H9 (cell line): ENCODE measurements at regions not wholly inside any gene's neighbourhood (a gene's known extent, or its start where the extent isn't known, plus 50 kb on each side); places are given as distances from the start of the nearest gene placed in this dataset.

Source experiments
- DNase-seq: peaks from one replicate; pipeline ENCODE4 v3.0.0-alpha.2; 2017
- H2AFZ ChIP-seq: one replicate; pipeline ENCODE4 v1.6.1; 2013; ENCODE audit warnings: mild to moderate bottlenecking, low read length, control low read depth, moderate library complexity
- H2AK5ac ChIP-seq: 2 replicates; pipeline ENCODE4 v1.6.1; 2013; ENCODE audit warnings: low read length, control low read depth, mixed read lengths; ENCODE audit not compliant: insufficient read length
- H2BK120ac ChIP-seq: one replicate; pipeline ENCODE4 v1.6.1; 2013; ENCODE audit warnings: low read depth, mild to moderate bottlenecking, low read length, control low read depth, inconsistent platforms; ENCODE audit not compliant: poor library complexity, severe bottlenecking
- H2BK12ac ChIP-seq: 2 replicates; pipeline ENCODE4 v1.6.1; 2013; ENCODE audit warnings: low read length, control low read depth, mixed read lengths, low read depth; ENCODE audit not compliant: insufficient read length
- H2BK15ac ChIP-seq: 2 replicates; pipeline ENCODE4 v1.6.1; 2013; ENCODE audit warnings: low read depth, low read length, control low read depth
- H2BK20ac ChIP-seq: one replicate; pipeline ENCODE4 v1.6.1; 2013; ENCODE audit warnings: low read depth, mild to moderate bottlenecking, low read length, control low read depth, inconsistent platforms; ENCODE audit not compliant: poor library complexity, severe bottlenecking
- H2BK5ac ChIP-seq: 2 replicates; pipeline ENCODE4 v1.6.1; 2013; ENCODE audit warnings: low read length, control low read depth, mixed read lengths; ENCODE audit not compliant: insufficient read length
- H3K14ac ChIP-seq: 2 replicates; pipeline ENCODE4 v1.6.1; 2013; ENCODE audit warnings: low read length, control low read depth; ENCODE audit not compliant: insufficient read depth
- H3K18ac ChIP-seq: 2 replicates; pipeline ENCODE4 v1.6.1; 2013; ENCODE audit warnings: low read depth, mild to moderate bottlenecking, mixed read lengths, low read length, control low read depth; ENCODE audit not compliant: insufficient read length
- H3K23ac ChIP-seq: 2 replicates; pipeline ENCODE4 v1.6.1; 2013; ENCODE audit warnings: low read length, control low read depth, mixed read lengths, low read depth; ENCODE audit not compliant: insufficient read length
- H3K23me2 ChIP-seq: 2 replicates; pipeline ENCODE4 v1.6.1; 2013; ENCODE audit warnings: low read depth, mild to moderate bottlenecking, mixed read lengths, low read length, control low read depth; ENCODE audit not compliant: insufficient read length, poor library complexity, severe bottlenecking
- H3K27ac ChIP-seq: 2 replicates; pipeline ENCODE4 v1.5.1; 2013; ENCODE audit warnings: low read length, control low read depth, mixed read lengths, low read depth; ENCODE audit not compliant: insufficient read length
- H3K27me3 ChIP-seq: 2 replicates; pipeline ENCODE4 v1.6.1; 2013; ENCODE audit warnings: low read length, control low read depth, inconsistent platforms; ENCODE audit not compliant: insufficient read depth
- H3K4ac ChIP-seq: 2 replicates; pipeline ENCODE4 v1.6.1; 2013; ENCODE audit warnings: low read depth, mild to moderate bottlenecking, control low read depth, inconsistent platforms, low read length, moderate library complexity
- H3K4me1 ChIP-seq: 2 replicates; pipeline ENCODE4 v1.6.1; 2013; ENCODE audit warnings: low read length, control low read depth, inconsistent platforms; ENCODE audit not compliant: insufficient read depth
- H3K4me2 ChIP-seq: 2 replicates; pipeline ENCODE4 v1.6.1; 2013; ENCODE audit warnings: low read length, control low read depth, mixed read lengths; ENCODE audit not compliant: insufficient read length, insufficient read depth
- H3K56ac ChIP-seq: 2 replicates; pipeline ENCODE4 v1.6.1; 2013; ENCODE audit warnings: low read depth, mild to moderate bottlenecking, mixed read lengths, low read length, control low read depth; ENCODE audit not compliant: insufficient read length
- H3K79me1 ChIP-seq: 2 replicates; pipeline ENCODE4 v1.6.1; 2013; ENCODE audit warnings: low read depth, mild to moderate bottlenecking, moderate library complexity, low read length, control low read depth, inconsistent platforms; ENCODE audit not compliant: insufficient read depth, poor library complexity, severe bottlenecking
- H3K79me2 ChIP-seq: 2 replicates; pipeline ENCODE4 v1.6.1; 2013; ENCODE audit warnings: low read length, control low read depth, inconsistent platforms; ENCODE audit not compliant: insufficient read depth
- H3K9ac ChIP-seq: 2 replicates; pipeline ENCODE4 v1.6.1; 2013; ENCODE audit warnings: low read length, control low read depth, mixed read lengths; ENCODE audit not compliant: insufficient read length; ENCODE audit errors: extremely low read depth
- H3K9me3 ChIP-seq: one replicate; pipeline ENCODE4 v1.6.1; 2013; ENCODE audit warnings: low read depth, low read length, inconsistent platforms; ENCODE audit not compliant: control insufficient read depth
- H3T11ph ChIP-seq: one replicate; pipeline ENCODE4 v1.6.1; 2013; ENCODE audit warnings: mild to moderate bottlenecking, low read length, control low read depth, inconsistent platforms
- H4K20me1 ChIP-seq: one replicate; pipeline ENCODE4 v1.6.1; 2013; ENCODE audit not compliant: control insufficient read depth, insufficient read length, insufficient read depth
- H4K5ac ChIP-seq: 2 replicates; pipeline ENCODE4 v1.6.1; 2013; ENCODE audit warnings: low read depth, mild to moderate bottlenecking, mixed read lengths, low read length, control low read depth; ENCODE audit not compliant: insufficient read length
- H4K8ac ChIP-seq: replicated peaks from 2 replicates; pipeline ENCODE4 v1.6.1; 2013; ENCODE audit warnings: low read length, control low read depth, mixed read lengths, low read depth; ENCODE audit not compliant: insufficient read length
- H4K91ac ChIP-seq: 2 replicates; pipeline ENCODE4 v1.6.1; 2013; ENCODE audit warnings: low read depth, mild to moderate bottlenecking, moderate library complexity, mixed read lengths, low read length, control low read depth; ENCODE audit not compliant: insufficient read length
- H3K27ac Mint-ChIP-seq, 3 experiments: 2 replicates in 2 of 3; 3 replicates in 1 of 3; pipeline ENCODE4 v1.8.0; 2020 to 2021; ENCODE audit warnings: mixed read lengths in 3 of 3, mild to moderate bottlenecking in 1 of 3, moderate library complexity in 1 of 3
- H3K27me3 Mint-ChIP-seq: 2 replicates; pipeline ENCODE4 v1.8.0; 2021; ENCODE audit warnings: low read depth, mild to moderate bottlenecking, moderate library complexity, mixed read lengths
- H3K36me3 Mint-ChIP-seq, 3 experiments: 2 replicates in 2 of 3; 3 replicates in 1 of 3; pipeline ENCODE4 v1.8.0; 2020 to 2021; ENCODE audit warnings: low read depth in 3 of 3, mixed read lengths in 3 of 3; ENCODE audit not compliant: insufficient read depth in 1 of 3
- H3K4me1 Mint-ChIP-seq, 2 experiments: 2 replicates each; pipeline ENCODE4 v1.8.0; 2020; ENCODE audit warnings: mixed read lengths in 2 of 2
- H3K4me3 Mint-ChIP-seq, 2 experiments: 2 replicates in 1 of 2; 3 replicates in 1 of 2; pipeline ENCODE4 v1.8.0; 2020 to 2021; ENCODE audit warnings: mild to moderate bottlenecking in 2 of 2, mixed read lengths in 2 of 2, moderate library complexity in 1 of 2
- H3K9me3 Mint-ChIP-seq, 2 experiments: 2 replicates in 1 of 2; 3 replicates in 1 of 2; pipeline ENCODE4 v1.8.0; 2020; ENCODE audit warnings: mild to moderate bottlenecking in 2 of 2, mixed read lengths in 2 of 2, moderate library complexity in 1 of 2
- CTCF ChIP-seq: fragments of 200-600 bp; sonication (generic); conservative IDR thresholded peaks from 3 replicates; pipeline ENCODE4 v1.8.0; 2021; ENCODE audit warnings: antibody characterized with exemption, mild to moderate bottlenecking
- WGBS: extraction: QIAGEN DNeasy Blood & Tissue Kit; methylation state at CpG from one replicate; pipeline ENCODE4 v1.1.7; 2013; ENCODE audit warnings: missing lambda C conversion rate, low lambda C conversion rate, mixed read lengths; ENCODE audit not compliant: insufficient read length; ENCODE audit errors: extremely low coverage; 5-methylcytosine and 5-hydroxymethylcytosine counted together

DNA sequence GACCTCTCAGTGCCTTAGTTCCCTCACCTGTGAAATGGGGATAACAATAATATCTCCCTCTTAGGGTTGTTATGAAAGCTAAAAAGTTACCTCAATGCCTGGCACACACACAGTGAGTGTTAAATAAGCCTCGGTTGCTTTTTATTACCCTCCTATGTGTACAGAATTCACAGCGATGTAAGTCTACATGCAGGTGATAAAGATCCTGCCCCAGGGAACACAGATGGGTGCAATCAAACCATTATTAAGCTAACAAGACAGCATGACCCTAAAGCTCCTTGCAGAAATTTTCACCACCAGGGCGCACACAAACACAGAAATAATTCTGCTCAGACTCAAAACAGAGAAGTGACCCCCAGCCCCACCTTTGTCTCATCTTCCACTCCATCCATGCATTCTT lies 261.9 kb downstream of the SNX10 start:
- no peaks in the 10 kb centered on the region for H3K79me1 ChIP-seq
- DNase-seq: no peak
- no peak overlapping the region for H3K9ac ChIP-seq
- no peak overlapping the region for H2AFZ ChIP-seq
- no peak overlapping the region for H2BK20ac ChIP-seq
- H3K79me2 ChIP-seq: no peaks in the 10 kb centered on the region
- H3K23ac ChIP-seq: no peak overlapping the region
- no peak overlapping the region for H2AK5ac ChIP-seq
- no peaks in the 10 kb centered on the region; the same call in 1 of the 2 replicates for H3K4me1 ChIP-seq
- H4K20me1 ChIP-seq: no peaks in the 10 kb centered on the region
- H3K36me3 Mint-ChIP-seq: no peaks in the 10 kb centered on the region
- no peak overlapping the region for H3K18ac ChIP-seq
- H2BK5ac ChIP-seq: no peak overlapping the region
- H3K4me2 ChIP-seq: no peak overlapping the region
- no peak overlapping the region for H3K56ac ChIP-seq
- H3K4me3 Mint-ChIP-seq: no peak overlapping the region
- no peak overlapping the region for H2BK15ac ChIP-seq
- no peaks in the 10 kb centered on the region; the same call in 1 of the 2 replicates for H3K27me3 Mint-ChIP-seq
- H3K23me2 ChIP-seq: no peaks in the 10 kb centered on the region
- no peak overlapping the region for H3K4ac ChIP-seq
- H3K27me3 ChIP-seq: no peaks in the 10 kb centered on the region
- H3K4me1 Mint-ChIP-seq: peaks cover 15 to 21% of the 10 kb centered on the region in 2 experiments
- H3T11ph ChIP-seq: no peak overlapping the region
- no peak overlapping the region for H3K27ac Mint-ChIP-seq
- H3K9me3 Mint-ChIP-seq: no peaks in the 10 kb centered on the region
- H3K14ac ChIP-seq: no peak overlapping the region
- H4K5ac ChIP-seq: no peak overlapping the region
- no peak overlapping the region for H2BK120ac ChIP-seq
- no peaks in the 10 kb centered on the region for H3K9me3 ChIP-seq
- no CpG with 5 or more reads among the region's 3 CpGs for WGBS
- H4K8ac ChIP-seq: no peak overlapping the region
- TF ChIP-seq CTCF: no peak
- no peak overlapping the region for H3K27ac ChIP-seq
- no peak overlapping the region for H4K91ac ChIP-seq
- H2BK12ac ChIP-seq: no peak overlapping the region
